HEK293 (cell line): ENCODE measurements at regions not wholly inside any gene's neighbourhood (a gene's known extent, or its start where the extent isn't known, plus 50 kb on each side); places are given as distances from the start of the nearest gene placed in this dataset.

ENCODE experiments used
- CTCF ChIA-PET: fragments of 350-600 bp; formaldehyde crosslinking; extraction: SDS; loops from one replicate; lab custom pipeline; 2021; ENCODE audit warnings: antibody characterized with exemption; lab: Yijun Ruan, JAX
- POLR2A ChIA-PET: fragments of 300-600 bp; formaldehyde crosslinking; extraction: SDS; loops from one replicate; lab custom pipeline; 2020; ENCODE audit warnings: antibody characterized with exemption, inconsistent platforms; lab: Yijun Ruan, JAX
- H3K27ac ChIP-seq: fragments of 200-500 bp; sonication (Bioruptor generic); 2 replicates; pipeline ENCODE4 v1.5.1; 2014; ENCODE audit warnings: low read depth, low read length, control low read depth, inconsistent platforms; ENCODE audit errors: extremely low read depth
- H3K36me3 ChIP-seq, 2 experiments: fragments of 200-500 bp in 1 of 2; sonication (Bioruptor generic) in 1 of 2; 1 replicate in 1 of 2; 2 replicates in 1 of 2; pipeline ENCODE4 v1.5.1; 2014 to 2017; ENCODE audit warnings: inconsistent platforms in 2 of 2, low read length in 2 of 2; ENCODE audit not compliant: control insufficient read depth in 2 of 2, insufficient read depth in 1 of 2
- H3K4me1 ChIP-seq: fragments of 200-500 bp; sonication (Bioruptor generic); 2 replicates; pipeline ENCODE4 v1.5.1; 2014; ENCODE audit warnings: mild to moderate bottlenecking, low read length, inconsistent platforms; ENCODE audit not compliant: control insufficient read depth, insufficient read depth
- H3K4me3 ChIP-seq: 2 replicates; pipeline ENCODE4 v1.5.1; 2011; ENCODE audit warnings: low read depth, mild to moderate bottlenecking, control low read depth, low read length, moderate library complexity
- H3K9me3 ChIP-seq: fragments of 200-500 bp; sonication (Bioruptor generic); 2 replicates; pipeline ENCODE4 v1.5.1; 2014; ENCODE audit warnings: low read depth, low read length, inconsistent platforms; ENCODE audit not compliant: control insufficient read depth, insufficient read depth
- EGR2 ChIP-seq: fragments of 450-650 bp; formaldehyde crosslinking; IDR thresholded peaks from 2 replicates; pipeline ENCODE4 v1.5.1; 2016; ENCODE audit warnings: low read depth, missing biosample characterization, missing genetic modification characterization
- HOXC10 ChIP-seq: sonication (generic); formaldehyde crosslinking; IDR thresholded peaks from 2 replicates; pipeline ENCODE4 v1.8.1; 2023; ENCODE audit warnings: mild to moderate bottlenecking, missing genetic modification reagents
- KLF7 ChIP-seq: fragments of 450-650 bp; formaldehyde crosslinking; IDR thresholded peaks from 2 replicates; pipeline ENCODE4 v1.5.1; 2016; ENCODE audit warnings: missing biosample characterization, missing genetic modification characterization, borderline replicate concordance
- KLF8 ChIP-seq: fragments of 450-650 bp; formaldehyde crosslinking; IDR thresholded peaks from 2 replicates; pipeline ENCODE4 v1.5.1; 2016; ENCODE audit warnings: missing biosample characterization, missing genetic modification characterization
- PRDM1 ChIP-seq: fragments of 450-650 bp; formaldehyde crosslinking; IDR thresholded peaks from 2 replicates; pipeline ENCODE4; 2016; ENCODE audit warnings: missing biosample characterization, missing genetic modification characterization
- SP2 ChIP-seq: fragments of 450-650 bp; formaldehyde crosslinking; IDR thresholded peaks from 2 replicates; pipeline ENCODE4 v1.5.1; 2016; ENCODE audit warnings: missing biosample characterization, missing genetic modification characterization
- YY1 ChIP-seq: fragments of 450-650 bp; formaldehyde crosslinking; IDR thresholded peaks from 2 replicates; pipeline ENCODE4 v1.5.1; 2018; ENCODE audit warnings: missing biosample characterization, missing genetic modification characterization
- YY2 ChIP-seq: fragments of 450-650 bp; formaldehyde crosslinking; IDR thresholded peaks from 2 replicates; pipeline ENCODE4 v1.5.1; 2016; ENCODE audit warnings: missing biosample characterization, missing genetic modification characterization
- ZBTB11 ChIP-seq: fragments of 450-650 bp; formaldehyde crosslinking; conservative IDR thresholded peaks from 2 replicates; pipeline ENCODE4 v1.5.1; 2016; ENCODE audit warnings: low read depth, missing biosample characterization, missing genetic modification characterization
- ZNF121 ChIP-seq: fragments of 450-650 bp; formaldehyde crosslinking; IDR thresholded peaks from 2 replicates; pipeline ENCODE4 v1.5.1; 2016; ENCODE audit warnings: missing biosample characterization, missing genetic modification characterization
- ZNF18 ChIP-seq: fragments of 450-650 bp; formaldehyde crosslinking; IDR thresholded peaks from 2 replicates; pipeline ENCODE4 v1.5.1; 2016; ENCODE audit warnings: missing biosample characterization, missing genetic modification characterization
- ZNF211 ChIP-seq: fragments of 450-650 bp; formaldehyde crosslinking; IDR thresholded peaks from 2 replicates; pipeline ENCODE4 v1.5.1; 2016; ENCODE audit warnings: low read depth, missing biosample characterization, missing genetic modification characterization
- ZNF223 ChIP-seq: fragments of 450-650 bp; formaldehyde crosslinking; IDR thresholded peaks from 2 replicates; pipeline ENCODE4 v1.5.1; 2016; ENCODE audit warnings: missing biosample characterization, missing genetic modification characterization
- ZNF324 ChIP-seq: fragments of 450-650 bp; formaldehyde crosslinking; IDR thresholded peaks from 2 replicates; pipeline ENCODE4 v1.5.1; 2016; ENCODE audit warnings: missing biosample characterization, missing genetic modification characterization
- ZNF391 ChIP-seq: fragments of 450-650 bp; formaldehyde crosslinking; IDR thresholded peaks from 2 replicates; pipeline ENCODE4 v1.5.1; 2016; ENCODE audit warnings: low read depth, missing biosample characterization, missing genetic modification characterization, borderline replicate concordance
- ZNF513 ChIP-seq: fragments of 450-650 bp; IDR thresholded peaks from 2 replicates; pipeline ENCODE4 v1.5.1; 2018; ENCODE audit warnings: missing biosample characterization, missing genetic modification characterization
- ZNF677 ChIP-seq: fragments of 450-650 bp; IDR thresholded peaks from 2 replicates; pipeline ENCODE4 v1.5.0; 2018; ENCODE audit warnings: missing biosample characterization, mild to moderate bottlenecking, missing genetic modification characterization, moderate library complexity
- ZXDB ChIP-seq: fragments of 450-650 bp; formaldehyde crosslinking; IDR thresholded peaks from 2 replicates; pipeline ENCODE4 v1.5.1; 2016; ENCODE audit warnings: missing biosample characterization, missing genetic modification characterization
- TF ChIP-seq, protein P1 (sequence below): fragments of 450-650 bp; formaldehyde crosslinking; IDR thresholded peaks from 2 replicates; pipeline ENCODE4 v1.5.1; 2016; ENCODE audit warnings: missing biosample characterization, missing genetic modification characterization

- Histone ChIP-seq H3K27ac (no peak overlapping the region), H3K9me3 (no peaks in the 10 kb centered on the region), H3K36me3 (no peaks in the 10 kb centered on the region), H3K4me1 (no peaks in the 10 kb centered on the region), H3K4me3 (no peak overlapping the region)
- ChIA-PET CTCF (no interaction called here), POLR2A (no interaction called here)
- TF ChIP-seq PRDM1 (no peak), KLF8 (tag by site-specific recombination) (no peak), ZNF223 (tag by site-specific recombination) (no peak), HOXC10 (CRISPR knock-in tag) (no peak), YY2 (tag by site-specific recombination) (no peak), ZXDB (tag by site-specific recombination) (no peak), ZNF121 (tag by site-specific recombination) (no peak)
Observed at GRCh38 chr3:56911363-56911762, 109.6 kb upstream of the ARHGEF3 start.

- ChIA-PET POLR2A (no interaction called here), CTCF (interaction anchor here (0.7 kb wide), 1 partner anchor 271 kb away, joined by 3 read pairs; no protein-coding TSS in a partner anchor)
- no peak overlapping the region for H3K4me3 ChIP-seq
- no peaks in the 10 kb centered on the region for H3K9me3 ChIP-seq
- H3K4me1 ChIP-seq, result no peaks in the 10 kb centered on the region
- TF ChIP-seq ZNF211 (tag by site-specific recombination), result no peak
- TF ChIP-seq ZNF324 (tag by site-specific recombination), result no peak
- TF ChIP-seq ZNF513, result no peak
- no peak for TF ChIP-seq ZNF18
- no peak for TF ChIP-seq ZNF677 (tag by site-specific recombination)
- no peak for TF ChIP-seq ZNF391
- no peak for TF ChIP-seq YY1 (tag by site-specific recombination)
- no peak for TF ChIP-seq EGR2 (tag by site-specific recombination)
- TF ChIP-seq, protein P1, sequence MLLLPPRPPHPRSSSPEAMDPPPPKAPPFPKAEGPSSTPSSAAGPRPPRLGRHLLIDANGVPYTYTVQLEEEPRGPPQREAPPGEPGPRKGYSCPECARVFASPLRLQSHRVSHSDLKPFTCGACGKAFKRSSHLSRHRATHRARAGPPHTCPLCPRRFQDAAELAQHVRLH (tag by site-specific recombination), result no peak
- no peak for TF ChIP-seq ZBTB11 (tag by site-specific recombination)
- no peak for TF ChIP-seq KLF7 (tag by site-specific recombination)
- no peak for TF ChIP-seq SP2 (tag by site-specific recombination)
- no peak overlapping the region for H3K27ac ChIP-seq
- H3K36me3 ChIP-seq, result no peaks in the 10 kb centered on the region
Observed at GRCh38 chr3:56909349-56909748, 107.6 kb upstream of the ARHGEF3 start.
